ENCODE measurements at regions not wholly inside any gene's neighbourhood (a gene's known extent, or its start where the extent isn't known, plus 50 kb on each side); places are given as distances from the start of the nearest gene placed in this dataset.

- H3K36me3 ChIP-seq, result no peaks in the 10 kb centered on the region
- no peak for DNase-seq (ENCODE audit: extremely low spot score)
- TF ChIP-seq POLR2A (IDR thresholded peaks at IDR 0.05; ENCODE audit: low read depth), result no peak
- H3K27ac ChIP-seq (replicated peaks in 1 of 4), result no peak overlapping the region
- H3K4me3 ChIP-seq, result no peak overlapping the region
- no peaks in the 10 kb centered on the region for H3K4me1 ChIP-seq
- 43% methylated on average over 2 of the region's 2 CpGs for WGBS
- H3K9me3 ChIP-seq, result peaks cover 0 to 9% (median 0%) of the 10 kb centered on the region in 4 donors
- H3K27me3 ChIP-seq, result no peaks in the 10 kb centered on the region
- intact Hi-C loops (cut with DNase I), result no loop called here
Measured at GRCh38 chr4:130628531-130628930, 1532.6 kb downstream of the C4orf33 start.

GRCh38 chr4:130632731-130633604 lies 1537.0 kb downstream of the C4orf33 start:
- Histone ChIP-seq H3K9me3 (peaks cover 0 to 12% (median 0%) of the 10 kb centered on the region in 4 donors), H3K4me1 (no peaks in the 10 kb centered on the region), H3K27ac (replicated peaks in 1 of 4) (no peak overlapping the region), H3K27me3 (no peaks in the 10 kb centered on the region), H3K4me3 (no peak overlapping the region), H3K36me3 (no peaks in the 10 kb centered on the region)
- no peak for DNase-seq (ENCODE audit: extremely low spot score)
- TF ChIP-seq EP300 (IDR thresholded peaks at IDR 0.05) (no peak), POLR2A (IDR thresholded peaks at IDR 0.05; ENCODE audit: low read depth) (no peak), CTCF (IDR thresholded peaks at IDR 0.05) (no peak), POLR2AphosphoS5 (IDR thresholded peaks at IDR 0.05) (no peak)
- intact Hi-C loops (cut with DNase I), result no loop called here
- 87% methylated on average over 11 of the region's 13 CpGs for whole genome bisulfite sequencing

GRCh38 chr4:130636486-130636885 lies 1540.5 kb downstream of the C4orf33 start:
- intact Hi-C loops (cut with DNase I), result no loop called here
- no peak for DNase-seq (ENCODE audit: extremely low spot score)
- WGBS, result 72% methylated on average over 5 of the region's 5 CpGs
- Histone ChIP-seq H3K27ac (replicated peaks in 1 of 4) (no peak overlapping the region), H3K36me3 (no peaks in the 10 kb centered on the region), H3K27me3 (no peaks in the 10 kb centered on the region), H3K4me3 (no peak overlapping the region), H3K9me3 (peaks cover 0 to 12% (median 0%) of the 10 kb centered on the region in 4 donors), H3K4me1 (no peaks in the 10 kb centered on the region)
- TF ChIP-seq POLR2A (IDR thresholded peaks at IDR 0.05; ENCODE audit: low read depth), result no peak
- no peak for TF ChIP-seq EP300 (IDR thresholded peaks at IDR 0.05)
- TF ChIP-seq POLR2AphosphoS5 (IDR thresholded peaks at IDR 0.05), result no peak
- TF ChIP-seq CTCF (IDR thresholded peaks at IDR 0.05), result no peak

- no peak for TF ChIP-seq CTCF (IDR thresholded peaks at IDR 0.05)
- no peak for TF ChIP-seq POLR2A (IDR thresholded peaks at IDR 0.05; ENCODE audit: low read depth)
- no peak for TF ChIP-seq POLR2AphosphoS5 (IDR thresholded peaks at IDR 0.05)
- TF ChIP-seq EP300 (IDR thresholded peaks at IDR 0.05), result no peak
- Histone ChIP-seq H3K27me3 (no peaks in the 10 kb centered on the region), H3K4me1 (no peaks in the 10 kb centered on the region), H3K36me3 (no peaks in the 10 kb centered on the region), H3K27ac (replicated peaks in 1 of 4) (no peak overlapping the region), H3K4me3 (no peak overlapping the region), H3K9me3 (no peaks in the 10 kb centered on the region)
- 78% methylated on average over 2 of the region's 2 CpGs for WGBS
- intact Hi-C loops (cut with DNase I), result no loop called here
- no peak for DNase-seq (ENCODE audit: extremely low spot score)
Measured at GRCh38 chr4:130640592-130640991, 1544.6 kb downstream of the C4orf33 start.

- Histone ChIP-seq H3K27me3 (no peaks in the 10 kb centered on the region), H3K9me3 (no peaks in the 10 kb centered on the region), H3K27ac (replicated peaks in 1 of 4) (no peak overlapping the region), H3K36me3 (no peaks in the 10 kb centered on the region), H3K4me3 (no peak overlapping the region), H3K4me1 (no peaks in the 10 kb centered on the region)
- intact Hi-C loops (cut with DNase I), result no loop called here
- no peak for DNase-seq (ENCODE audit: extremely low spot score)
- TF ChIP-seq POLR2AphosphoS5 (IDR thresholded peaks at IDR 0.05) (no peak), POLR2A (IDR thresholded peaks at IDR 0.05; ENCODE audit: low read depth) (no peak), EP300 (IDR thresholded peaks at IDR 0.05) (no peak), CTCF (IDR thresholded peaks at IDR 0.05) (no peak)
Measured at GRCh38 chr4:130646886-130647285, 1550.9 kb downstream of the C4orf33 start.
